Activated CD8-positive, alpha-beta memory T cell treated with anti-CD3 and anti-CD28 coated beads, Interleukin-2, amount 50 U/mL, for 1 hour (primary cell): ENCODE measurements at regions not wholly inside any gene's neighbourhood (a gene's known extent, or its start where the extent isn't known, plus 50 kb on each side); places are given as distances from the start of the nearest gene placed in this dataset.
A peak's percentile ranks its signal among the peaks of the same experiment; 100 is the strongest.
"Not testable (repeated sequence)": the region's sequence is repeated elsewhere in the genome, so short reads cannot be mapped to it uniquely, and the experiment has no call there.

Experiments used
- DNase-seq: peaks from one replicate; pipeline ENCODE4 v3.0.0-alpha.2; 2020; ENCODE audit errors: extremely low read depth

GRCh38 chr10:64023926-64024470 lies 502.8 kb downstream of the REEP3 start:
- no peak for DNase-seq

- DNase-seq = no peak
Observed at GRCh38 chr10:64033711-64034110, 512.5 kb downstream of the REEP3 start.

- no peak for DNase-seq
Observed at GRCh38 chr10:64036321-64036930, 515.2 kb downstream of the REEP3 start.

GRCh38 chr10:64037071-64037661 lies 516.0 kb downstream of the REEP3 start:
- no peak for DNase-seq

GRCh38 chr10:64038107-64038506 lies 516.9 kb downstream of the REEP3 start:
- no peak for DNase-seq

- no peak for DNase-seq
Observed at GRCh38 chr10:64039198-64039597, 518.0 kb downstream of the REEP3 start.

GRCh38 chr10:64040781-64041180 lies 519.6 kb downstream of the REEP3 start:
- DNase-seq = no peak

- peak; percentile 56 for DNase-seq
Observed at GRCh38 chr10:64041185-64041988, 520.2 kb downstream of the REEP3 start.

- no peak for DNase-seq
Observed at GRCh38 chr10:64041989-64042490, 520.8 kb downstream of the REEP3 start.

GRCh38 chr10:64044098-64044497 lies 522.9 kb downstream of the REEP3 start:
- no peak for DNase-seq

- DNase-seq = not testable (repeated sequence)
Observed at GRCh38 chr10:64044957-64045632, 523.9 kb downstream of the REEP3 start.

GRCh38 chr10:64054392-64054791 lies 533.2 kb downstream of the REEP3 start:
- no peak for DNase-seq

GRCh38 chr10:64059884-64060283 lies 538.7 kb downstream of the REEP3 start:
- DNase-seq = no peak

- DNase-seq = no peak
Observed at GRCh38 chr10:64060389-64060788, 539.2 kb downstream of the REEP3 start.

- DNase-seq = no peak
Observed at GRCh38 chr10:64062793-64063192, 541.6 kb downstream of the REEP3 start.

GRCh38 chr10:64067009-64067606 lies 545.9 kb downstream of the REEP3 start:
- DNase-seq = no peak

GRCh38 chr10:64067859-64068258 lies 546.7 kb downstream of the REEP3 start:
- DNase-seq = no peak

- DNase-seq = no peak
Observed at GRCh38 chr10:64070241-64070640, 549.0 kb downstream of the REEP3 start.

- no peak for DNase-seq
Observed at GRCh38 chr10:64071218-64071617, 550.0 kb downstream of the REEP3 start.

GRCh38 chr10:64075604-64076003 lies 554.4 kb downstream of the REEP3 start:
- DNase-seq = no peak

GRCh38 chr10:64076322-64076940 lies 555.2 kb downstream of the REEP3 start:
- DNase-seq = no peak
